ENCODE measurements at regions not wholly inside any gene's neighbourhood (a gene's known extent, or its start where the extent isn't known, plus 50 kb on each side); places are given as distances from the start of the nearest gene placed in this dataset.

- intact Hi-C loops (cut with micrococcal nuclease), result no loop called here
- ChIA-PET POLR2A (no interaction called here), RAD21 (ENCODE audit: low non-redundant PET in 1 of 2, low total read pairs in 2 of 2, uncharacterized antibody in 2 of 2, unreplicated experiment in 2 of 2) (no interaction called here), CTCF (no interaction called here)
- Histone ChIP-seq H3K4me2 (ENCODE audit: low read length) (no peak overlapping the region), H3K9me3 (ENCODE audit: control insufficient read depth in 1 of 2, insufficient read depth in 1 of 2, low read depth in 1 of 2, low read length in 2 of 2) (peaks cover 3 to 27% of the 10 kb centered on the region in 2 experiments; a peak in 3 of 4 replicates), H3K79me2 (ENCODE audit: insufficient read depth, low read length) (no peaks in the 10 kb centered on the region), H3K27ac (ENCODE audit: low read depth, low read length) (no peak overlapping the region), H3K36me3 (ENCODE audit: control insufficient read depth in 1 of 2, insufficient read depth in 2 of 2, low read length in 2 of 2) (no peaks in the 10 kb centered on the region), H3K4me3 (replicated peaks in 1 of 2; ENCODE audit: low read depth in 1 of 2, low read length in 2 of 2) (no peak overlapping the region), H3K9me2 (ENCODE audit: insufficient read depth) (no peaks in the 10 kb centered on the region), H3K9ac (ENCODE audit: low read length) (no peak overlapping the region), H3K4me1 (ENCODE audit: control insufficient read depth in 1 of 2, insufficient read depth in 2 of 2, low read length in 2 of 2) (no peaks in the 10 kb centered on the region), H4K20me1 (ENCODE audit: insufficient read depth) (no peaks in the 10 kb centered on the region), H3K27me3 (ENCODE audit: insufficient read depth, low read length) (no peaks in the 10 kb centered on the region), H2AFZ (ENCODE audit: low read depth, low read length, poor library complexity, severe bottlenecking) (no peak overlapping the region)
- no TSS peak for BruUV-seq (replicated peaks)
- ATAC-seq (no peak), DNase-seq (ENCODE audit: low read depth, low spot score) (no peak)
- TF ChIP-seq ZNF274 (IDR thresholded peaks at IDR 0.05; ENCODE audit: low read depth, low read length), result no peak
- TF ChIP-seq MAX (IDR thresholded peaks at IDR 0.05), result no peak
- no peak for TF ChIP-seq CTCF (IDR thresholded peaks at IDR 0.05 in 2 of 3, conservative IDR thresholded peaks at IDR 0.05 in 1 of 3; ENCODE audit: borderline replicate concordance in 1 of 3, insufficient read depth in 1 of 3, low read depth in 2 of 3, low read length in 2 of 3)
- no peak for TF ChIP-seq YY1 (IDR thresholded peaks at IDR 0.05; ENCODE audit: extremely low read depth, insufficient replicate concordance, low read depth, low read length)
- TF ChIP-seq CBX3 (IDR thresholded peaks at IDR 0.05; ENCODE audit: low read depth), result no peak
- TF ChIP-seq RAD21 (IDR thresholded peaks at IDR 0.05; ENCODE audit: low read depth), result no peak
- TF ChIP-seq JUND (IDR thresholded peaks at IDR 0.05), result no peak
- TF ChIP-seq SRF (IDR thresholded peaks at IDR 0.05; ENCODE audit: low read depth), result no peak
- no peak for TF ChIP-seq EGR1 (IDR thresholded peaks at IDR 0.05; ENCODE audit: low read depth)
- no peak for TF ChIP-seq EZH2phosphoT487 (IDR thresholded peaks at IDR 0.05; ENCODE audit: borderline replicate concordance)
- no peak for TF ChIP-seq ATF3 (IDR thresholded peaks at IDR 0.05)
These were observed 51.1 kb upstream of the CTNND2 start for GRCh38 chr5:11955331-11955730.

Measured in HCT116 (cell line).